ENCODE measurements at regions not wholly inside any gene's neighbourhood (a gene's known extent, or its start where the extent isn't known, plus 50 kb on each side); places are given as distances from the start of the nearest gene placed in this dataset.

DNA sequence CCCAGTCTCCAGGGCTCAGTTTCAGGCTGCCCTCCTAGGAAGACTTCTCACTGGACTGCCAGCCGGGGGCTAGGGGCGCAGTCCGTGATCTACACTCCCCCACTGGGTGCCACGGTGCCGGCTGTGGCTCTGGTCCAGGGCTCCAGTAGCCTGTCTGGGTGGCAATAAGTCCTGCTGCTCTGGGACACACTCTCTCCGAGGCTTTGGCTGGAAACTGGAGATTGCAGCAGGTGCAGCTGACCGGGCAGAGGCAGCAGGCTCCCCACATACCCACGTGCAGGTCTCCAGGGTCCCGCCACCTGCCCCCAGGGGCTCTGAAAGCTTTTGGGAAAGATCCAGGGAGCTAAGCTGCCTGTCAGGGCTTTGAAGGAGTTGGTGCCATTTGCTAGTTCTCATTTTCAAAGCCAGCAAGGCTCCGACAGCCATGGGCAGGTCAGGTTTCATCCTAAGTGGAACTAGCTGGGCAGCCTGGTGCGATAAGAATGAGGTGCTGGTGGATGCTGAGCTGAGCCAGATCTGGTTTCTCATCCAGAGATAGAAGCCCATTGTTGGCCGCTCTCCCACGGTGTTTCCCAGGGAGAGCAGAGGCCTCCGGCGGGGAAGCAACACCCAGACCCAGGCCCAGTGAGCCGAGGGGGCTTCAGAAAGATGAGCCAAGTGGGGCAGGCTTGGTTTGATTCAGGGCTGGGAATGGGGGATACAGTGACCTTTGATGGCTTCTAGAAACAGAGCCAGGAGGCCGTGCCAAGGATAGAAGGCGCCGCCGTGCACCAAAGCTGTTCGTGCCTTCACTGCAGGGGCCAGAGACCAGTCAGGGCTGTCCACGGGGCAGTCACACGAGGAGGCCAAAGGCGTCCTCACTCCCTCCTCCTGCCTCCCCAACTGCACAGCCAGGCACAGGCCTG is 141.7 kb upstream of the GPC1 start:
- Histone ChIP-seq H3K36me3 (ENCODE audit: insufficient read depth, low read length, poor library complexity, severe bottlenecking) (no peaks in the 10 kb centered on the region), H3K9me3 (ENCODE audit: low read depth, low read length, poor library complexity, severe bottlenecking) (no peaks in the 10 kb centered on the region), H3K27me3 (replicated peaks; ENCODE audit: insufficient read depth, low read depth, low read length, poor library complexity) (no peaks in the 10 kb centered on the region), H3K27ac (ENCODE audit: low read depth, low read length, poor library complexity, severe bottlenecking) (no peak overlapping the region), H3K4me1 (ENCODE audit: insufficient read depth, low read length, poor library complexity, severe bottlenecking) (peaks cover 8% of the 10 kb centered on the region), H3K4me3 (ENCODE audit: low read depth, low read length, poor library complexity, severe bottlenecking) (no peak overlapping the region)
- no peak for DNase-seq (ENCODE audit: low spot score)
- no peak for TF ChIP-seq EZH2 (IDR thresholded peaks at IDR 0.05; ENCODE audit: borderline replicate concordance, low read depth, low read length, poor library complexity, severe bottlenecking)
- TF ChIP-seq, protein P1, sequence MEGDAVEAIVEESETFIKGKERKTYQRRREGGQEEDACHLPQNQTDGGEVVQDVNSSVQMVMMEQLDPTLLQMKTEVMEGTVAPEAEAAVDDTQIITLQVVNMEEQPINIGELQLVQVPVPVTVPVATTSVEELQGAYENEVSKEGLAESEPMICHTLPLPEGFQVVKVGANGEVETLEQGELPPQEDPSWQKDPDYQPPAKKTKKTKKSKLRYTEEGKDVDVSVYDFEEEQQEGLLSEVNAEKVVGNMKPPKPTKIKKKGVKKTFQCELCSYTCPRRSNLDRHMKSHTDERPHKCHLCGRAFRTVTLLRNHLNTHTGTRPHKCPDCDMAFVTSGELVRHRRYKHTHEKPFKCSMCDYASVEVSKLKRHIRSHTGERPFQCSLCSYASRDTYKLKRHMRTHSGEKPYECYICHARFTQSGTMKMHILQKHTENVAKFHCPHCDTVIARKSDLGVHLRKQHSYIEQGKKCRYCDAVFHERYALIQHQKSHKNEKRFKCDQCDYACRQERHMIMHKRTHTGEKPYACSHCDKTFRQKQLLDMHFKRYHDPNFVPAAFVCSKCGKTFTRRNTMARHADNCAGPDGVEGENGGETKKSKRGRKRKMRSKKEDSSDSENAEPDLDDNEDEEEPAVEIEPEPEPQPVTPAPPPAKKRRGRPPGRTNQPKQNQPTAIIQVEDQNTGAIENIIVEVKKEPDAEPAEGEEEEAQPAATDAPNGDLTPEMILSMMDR (conservative IDR thresholded peaks at IDR 0.05; ENCODE audit: low read depth, low read length) = no peak
- ChIA-PET CTCF (no interaction called here), POLR2A (ENCODE audit: low non-redundant PET) (no interaction called here)
- intact Hi-C loops (cut with micrococcal nuclease; ENCODE audit: unreplicated experiment) = no loop called here
- no TSS peak for BruUV-seq (replicated peaks)

DNA sequence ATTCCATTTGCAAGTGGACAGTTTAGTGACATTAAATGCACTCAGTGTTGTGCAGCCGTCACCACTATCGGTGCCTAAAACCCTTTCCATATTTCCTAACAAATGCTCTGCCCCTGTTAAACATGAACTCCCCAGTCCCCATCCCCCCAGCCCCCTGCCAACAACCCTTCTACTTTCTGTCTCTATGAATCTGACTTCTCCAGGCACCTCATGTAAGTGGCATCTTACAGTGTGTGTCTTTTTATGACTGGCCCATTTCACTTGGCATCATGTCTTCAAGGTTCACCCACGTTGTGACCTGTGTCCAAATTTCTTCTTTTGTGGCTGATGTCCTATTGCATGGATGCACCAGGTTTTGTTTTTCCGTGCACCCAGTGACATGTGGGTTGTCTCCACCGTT is 140.9 kb upstream of the GPC1 start:
- no peak overlapping the region for H3K27ac ChIP-seq (ENCODE audit: low read depth, low read length, poor library complexity, severe bottlenecking)
- ChIA-PET CTCF (no interaction called here), POLR2A (ENCODE audit: low non-redundant PET) (no interaction called here)
- no peaks in the 10 kb centered on the region for H3K27me3 ChIP-seq (replicated peaks; ENCODE audit: insufficient read depth, low read depth, low read length, poor library complexity)
- H3K36me3 ChIP-seq (ENCODE audit: insufficient read depth, low read length, poor library complexity, severe bottlenecking) = no peaks in the 10 kb centered on the region
- TF ChIP-seq EZH2 (IDR thresholded peaks at IDR 0.05; ENCODE audit: borderline replicate concordance, low read depth, low read length, poor library complexity, severe bottlenecking) = no peak
- TF ChIP-seq, protein P1 (conservative IDR thresholded peaks at IDR 0.05; ENCODE audit: low read depth, low read length) = no peak
- H3K4me1 ChIP-seq (ENCODE audit: insufficient read depth, low read length, poor library complexity, severe bottlenecking) = peaks cover 8% of the 10 kb centered on the region
- BruUV-seq (replicated peaks) = no TSS peak
- H3K9me3 ChIP-seq (ENCODE audit: low read depth, low read length, poor library complexity, severe bottlenecking) = no peaks in the 10 kb centered on the region
- no peak overlapping the region for H3K4me3 ChIP-seq (ENCODE audit: low read depth, low read length, poor library complexity, severe bottlenecking)
- intact Hi-C loops (cut with micrococcal nuclease; ENCODE audit: unreplicated experiment) = no loop called here
- DNase-seq (ENCODE audit: low spot score) = no peak

GRCh38 chr2:240295256-240296103 is 140.0 kb upstream of the GPC1 start:
- H3K36me3 ChIP-seq (ENCODE audit: insufficient read depth, low read length, poor library complexity, severe bottlenecking) = no peaks in the 10 kb centered on the region
- H3K4me1 ChIP-seq (ENCODE audit: insufficient read depth, low read length, poor library complexity, severe bottlenecking) = peaks cover 8% of the 10 kb centered on the region
- BruUV-seq (replicated peaks) = no TSS peak
- H3K4me3 ChIP-seq (ENCODE audit: low read depth, low read length, poor library complexity, severe bottlenecking) = no peak overlapping the region
- ChIA-PET CTCF (interaction anchor here (0.7 kb wide), 1 partner anchor 11 kb away, joined by 4 read pairs; no protein-coding TSS in a partner anchor), POLR2A (ENCODE audit: low non-redundant PET) (no interaction called here)
- H3K9me3 ChIP-seq (ENCODE audit: low read depth, low read length, poor library complexity, severe bottlenecking) = no peaks in the 10 kb centered on the region
- H3K27me3 ChIP-seq (replicated peaks; ENCODE audit: insufficient read depth, low read depth, low read length, poor library complexity) = no peaks in the 10 kb centered on the region
- no peak for TF ChIP-seq EZH2 (IDR thresholded peaks at IDR 0.05; ENCODE audit: borderline replicate concordance, low read depth, low read length, poor library complexity, severe bottlenecking)
- TF ChIP-seq, protein P1 (conservative IDR thresholded peaks at IDR 0.05; ENCODE audit: low read depth, low read length) = no peak
- no peak for DNase-seq (ENCODE audit: low spot score)
- intact Hi-C loops (cut with micrococcal nuclease; ENCODE audit: unreplicated experiment) = no loop called here
- H3K27ac ChIP-seq (ENCODE audit: low read depth, low read length, poor library complexity, severe bottlenecking) = no peak overlapping the region

Measured in A673 (cell line).